ENCODE measurements at regions not wholly inside any gene's neighbourhood (a gene's known extent, or its start where the extent isn't known, plus 50 kb on each side); places are given as distances from the start of the nearest gene placed in this dataset.

DNA sequence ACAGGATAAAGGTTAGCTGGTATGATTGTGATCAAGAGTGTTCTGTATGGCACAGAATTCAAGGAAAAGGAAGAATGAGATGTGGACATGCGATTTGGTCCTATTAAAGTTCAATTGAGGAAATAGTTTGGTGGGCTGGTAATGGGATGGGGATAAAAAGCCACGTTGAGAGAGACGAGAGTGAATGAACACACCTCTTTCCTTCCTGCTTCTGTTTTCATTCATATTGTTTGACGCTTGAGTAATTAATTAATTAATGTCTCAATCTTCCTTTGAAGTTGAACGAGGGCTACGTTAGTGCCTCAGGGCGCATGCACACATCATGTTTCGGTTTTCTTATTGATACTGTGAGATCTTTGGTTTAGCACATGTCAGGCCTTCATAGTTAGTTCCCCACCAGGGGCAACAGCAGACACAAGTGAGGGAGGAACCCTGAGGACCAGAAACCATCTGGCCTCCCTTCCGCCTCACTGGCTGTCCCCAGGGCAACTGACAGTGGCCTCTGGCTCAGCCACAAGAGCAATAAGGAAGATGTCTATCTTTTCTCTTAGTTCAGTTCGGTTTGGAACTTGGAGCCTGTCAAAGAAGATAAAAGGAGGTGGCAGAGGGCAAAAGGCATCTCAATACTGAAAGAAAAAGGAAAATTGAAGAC, 116.0 kb downstream of the LIPG start:
- TF ChIP-seq POLR2AphosphoS5 (IDR thresholded peaks at IDR 0.05; ENCODE audit: low read depth) (no peak), JUNB (IDR thresholded peaks at IDR 0.05; ENCODE audit: unreplicated experiment) (no peak), STAT1 (IDR thresholded peaks at IDR 0.05; ENCODE audit: unreplicated experiment) (no peak), ZNF114 (CRISPR knock-in tag; IDR thresholded peaks at IDR 0.05) (no peak), EZH2 (IDR thresholded peaks at IDR 0.05; ENCODE audit: low read depth, unreplicated experiment) (no peak), CREB1 (CRISPR knock-in tag; IDR thresholded peaks at IDR 0.05; ENCODE audit: low read depth) (no peak)
- TF ChIP-seq, protein P1, sequence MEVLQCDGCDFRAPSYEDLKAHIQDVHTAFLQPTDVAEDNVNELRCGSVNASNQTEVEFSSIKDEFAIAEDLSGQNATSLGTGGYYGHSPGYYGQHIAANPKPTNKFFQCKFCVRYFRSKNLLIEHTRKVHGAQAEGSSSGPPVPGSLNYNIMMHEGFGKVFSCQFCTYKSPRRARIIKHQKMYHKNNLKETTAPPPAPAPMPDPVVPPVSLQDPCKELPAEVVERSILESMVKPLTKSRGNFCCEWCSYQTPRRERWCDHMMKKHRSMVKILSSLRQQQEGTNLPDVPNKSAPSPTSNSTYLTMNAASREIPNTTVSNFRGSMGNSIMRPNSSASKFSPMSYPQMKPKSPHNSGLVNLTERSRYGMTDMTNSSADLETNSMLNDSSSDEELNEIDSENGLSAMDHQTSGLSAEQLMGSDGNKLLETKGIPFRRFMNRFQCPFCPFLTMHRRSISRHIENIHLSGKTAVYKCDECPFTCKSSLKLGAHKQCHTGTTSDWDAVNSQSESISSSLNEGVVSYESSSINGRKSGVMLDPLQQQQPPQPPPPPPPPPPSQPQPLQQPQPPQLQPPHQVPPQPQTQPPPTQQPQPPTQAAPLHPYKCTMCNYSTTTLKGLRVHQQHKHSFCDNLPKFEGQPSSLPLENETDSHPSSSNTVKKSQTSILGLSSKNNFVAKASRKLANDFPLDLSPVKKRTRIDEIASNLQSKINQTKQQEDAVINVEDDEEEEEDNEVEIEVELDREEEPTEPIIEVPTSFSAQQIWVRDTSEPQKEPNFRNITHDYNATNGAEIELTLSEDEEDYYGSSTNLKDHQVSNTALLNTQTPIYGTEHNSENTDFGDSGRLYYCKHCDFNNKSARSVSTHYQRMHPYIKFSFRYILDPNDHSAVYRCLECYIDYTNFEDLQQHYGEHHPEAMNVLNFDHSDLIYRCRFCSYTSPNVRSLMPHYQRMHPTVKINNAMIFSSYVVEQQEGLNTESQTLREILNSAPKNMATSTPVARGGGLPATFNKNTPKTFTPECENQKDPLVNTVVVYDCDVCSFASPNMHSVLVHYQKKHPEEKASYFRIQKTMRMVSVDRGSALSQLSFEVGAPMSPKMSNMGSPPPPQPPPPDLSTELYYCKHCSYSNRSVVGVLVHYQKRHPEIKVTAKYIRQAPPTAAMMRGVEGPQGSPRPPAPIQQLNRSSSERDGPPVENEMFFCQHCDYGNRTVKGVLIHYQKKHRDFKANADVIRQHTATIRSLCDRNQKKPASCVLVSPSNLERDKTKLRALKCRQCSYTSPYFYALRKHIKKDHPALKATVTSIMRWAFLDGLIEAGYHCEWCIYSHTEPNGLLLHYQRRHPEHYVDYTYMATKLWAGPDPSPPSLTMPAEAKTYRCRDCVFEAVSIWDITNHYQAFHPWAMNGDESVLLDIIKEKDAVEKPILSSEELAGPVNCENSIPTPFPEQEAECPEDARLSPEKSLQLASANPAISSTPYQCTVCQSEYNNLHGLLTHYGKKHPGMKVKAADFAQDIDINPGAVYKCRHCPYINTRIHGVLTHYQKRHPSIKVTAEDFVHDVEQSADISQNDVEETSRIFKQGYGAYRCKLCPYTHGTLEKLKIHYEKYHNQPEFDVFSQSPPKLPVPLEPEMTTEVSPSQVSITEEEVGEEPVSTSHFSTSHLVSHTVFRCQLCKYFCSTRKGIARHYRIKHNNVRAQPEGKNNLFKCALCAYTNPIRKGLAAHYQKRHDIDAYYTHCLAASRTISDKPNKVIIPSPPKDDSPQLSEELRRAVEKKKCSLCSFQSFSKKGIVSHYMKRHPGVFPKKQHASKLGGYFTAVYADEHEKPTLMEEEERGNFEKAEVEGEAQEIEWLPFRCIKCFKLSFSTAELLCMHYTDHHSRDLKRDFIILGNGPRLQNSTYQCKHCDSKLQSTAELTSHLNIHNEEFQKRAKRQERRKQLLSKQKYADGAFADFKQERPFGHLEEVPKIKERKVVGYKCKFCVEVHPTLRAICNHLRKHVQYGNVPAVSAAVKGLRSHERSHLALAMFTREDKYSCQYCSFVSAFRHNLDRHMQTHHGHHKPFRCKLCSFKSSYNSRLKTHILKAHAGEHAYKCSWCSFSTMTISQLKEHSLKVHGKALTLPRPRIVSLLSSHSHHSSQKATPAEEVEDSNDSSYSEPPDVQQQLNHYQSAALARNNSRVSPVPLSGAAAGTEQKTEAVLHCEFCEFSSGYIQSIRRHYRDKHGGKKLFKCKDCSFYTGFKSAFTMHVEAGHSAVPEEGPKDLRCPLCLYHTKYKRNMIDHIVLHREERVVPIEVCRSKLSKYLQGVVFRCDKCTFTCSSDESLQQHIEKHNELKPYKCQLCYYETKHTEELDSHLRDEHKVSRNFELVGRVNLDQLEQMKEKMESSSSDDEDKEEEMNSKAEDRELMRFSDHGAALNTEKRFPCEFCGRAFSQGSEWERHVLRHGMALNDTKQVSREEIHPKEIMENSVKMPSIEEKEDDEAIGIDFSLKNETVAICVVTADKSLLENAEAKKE (CRISPR knock-in tag; IDR thresholded peaks at IDR 0.05), result no peak
- TF ChIP-seq, protein P2, sequence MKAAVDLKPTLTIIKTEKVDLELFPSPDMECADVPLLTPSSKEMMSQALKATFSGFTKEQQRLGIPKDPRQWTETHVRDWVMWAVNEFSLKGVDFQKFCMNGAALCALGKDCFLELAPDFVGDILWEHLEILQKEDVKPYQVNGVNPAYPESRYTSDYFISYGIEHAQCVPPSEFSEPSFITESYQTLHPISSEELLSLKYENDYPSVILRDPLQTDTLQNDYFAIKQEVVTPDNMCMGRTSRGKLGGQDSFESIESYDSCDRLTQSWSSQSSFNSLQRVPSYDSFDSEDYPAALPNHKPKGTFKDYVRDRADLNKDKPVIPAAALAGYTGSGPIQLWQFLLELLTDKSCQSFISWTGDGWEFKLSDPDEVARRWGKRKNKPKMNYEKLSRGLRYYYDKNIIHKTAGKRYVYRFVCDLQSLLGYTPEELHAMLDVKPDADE (IDR thresholded peaks at IDR 0.05), result no peak
- TF ChIP-seq, protein P3, sequence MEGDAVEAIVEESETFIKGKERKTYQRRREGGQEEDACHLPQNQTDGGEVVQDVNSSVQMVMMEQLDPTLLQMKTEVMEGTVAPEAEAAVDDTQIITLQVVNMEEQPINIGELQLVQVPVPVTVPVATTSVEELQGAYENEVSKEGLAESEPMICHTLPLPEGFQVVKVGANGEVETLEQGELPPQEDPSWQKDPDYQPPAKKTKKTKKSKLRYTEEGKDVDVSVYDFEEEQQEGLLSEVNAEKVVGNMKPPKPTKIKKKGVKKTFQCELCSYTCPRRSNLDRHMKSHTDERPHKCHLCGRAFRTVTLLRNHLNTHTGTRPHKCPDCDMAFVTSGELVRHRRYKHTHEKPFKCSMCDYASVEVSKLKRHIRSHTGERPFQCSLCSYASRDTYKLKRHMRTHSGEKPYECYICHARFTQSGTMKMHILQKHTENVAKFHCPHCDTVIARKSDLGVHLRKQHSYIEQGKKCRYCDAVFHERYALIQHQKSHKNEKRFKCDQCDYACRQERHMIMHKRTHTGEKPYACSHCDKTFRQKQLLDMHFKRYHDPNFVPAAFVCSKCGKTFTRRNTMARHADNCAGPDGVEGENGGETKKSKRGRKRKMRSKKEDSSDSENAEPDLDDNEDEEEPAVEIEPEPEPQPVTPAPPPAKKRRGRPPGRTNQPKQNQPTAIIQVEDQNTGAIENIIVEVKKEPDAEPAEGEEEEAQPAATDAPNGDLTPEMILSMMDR (conservative IDR thresholded peaks at IDR 0.05; ENCODE audit: low read depth in 2 of 2), result no peak
- no peaks in the 10 kb centered on the region for H3K36me3 ChIP-seq (ENCODE audit: insufficient read depth)
- no peak overlapping the region for H3K27ac Mint-ChIP-seq
- H3K27me3 Mint-ChIP-seq (ENCODE audit: insufficient read depth, low read depth, poor library complexity), result no peaks in the 10 kb centered on the region
- H3K4me1 ChIP-seq (ENCODE audit: insufficient read depth), result no peaks in the 10 kb centered on the region
- H3K36me3 Mint-ChIP-seq (ENCODE audit: low read depth), result no peaks in the 10 kb centered on the region
- no peak overlapping the region for H3K4me2 ChIP-seq
- no peak for DNase-seq (ENCODE audit: low spot score)
- H3K4me3 Mint-ChIP-seq, result no peak overlapping the region
- no peaks in the 10 kb centered on the region for H4K20me1 ChIP-seq (replicated peaks; ENCODE audit: insufficient read depth)
- no peak overlapping the region for H3K4me3 ChIP-seq
- ATAC-seq, result no peak
- no peak overlapping the region for H2AFZ ChIP-seq
- H3F3A ChIP-seq (replicated peaks; ENCODE audit: low read depth), result no peaks in the 10 kb centered on the region
- no peaks in the 10 kb centered on the region for H3K9me3 Mint-ChIP-seq
- no peaks in the 10 kb centered on the region for H3K4me1 Mint-ChIP-seq
- H3K9me2 ChIP-seq (ENCODE audit: insufficient read depth), result 0 out of 2 replicates have a peak, but pooled peaks cover 8% of the 10 kb centered on the region
- H3K27ac ChIP-seq (ENCODE audit: low read depth), result no peak overlapping the region
- H3K79me2 ChIP-seq (replicated peaks; ENCODE audit: insufficient read depth), result no peaks in the 10 kb centered on the region
- H3K27me3 ChIP-seq (ENCODE audit: insufficient read depth), result no peaks in the 10 kb centered on the region

Data from GM23338 (cell line).